ENCODE measurements at regions not wholly inside any gene's neighbourhood (a gene's known extent, or its start where the extent isn't known, plus 50 kb on each side); places are given as distances from the start of the nearest gene placed in this dataset.

DNA sequence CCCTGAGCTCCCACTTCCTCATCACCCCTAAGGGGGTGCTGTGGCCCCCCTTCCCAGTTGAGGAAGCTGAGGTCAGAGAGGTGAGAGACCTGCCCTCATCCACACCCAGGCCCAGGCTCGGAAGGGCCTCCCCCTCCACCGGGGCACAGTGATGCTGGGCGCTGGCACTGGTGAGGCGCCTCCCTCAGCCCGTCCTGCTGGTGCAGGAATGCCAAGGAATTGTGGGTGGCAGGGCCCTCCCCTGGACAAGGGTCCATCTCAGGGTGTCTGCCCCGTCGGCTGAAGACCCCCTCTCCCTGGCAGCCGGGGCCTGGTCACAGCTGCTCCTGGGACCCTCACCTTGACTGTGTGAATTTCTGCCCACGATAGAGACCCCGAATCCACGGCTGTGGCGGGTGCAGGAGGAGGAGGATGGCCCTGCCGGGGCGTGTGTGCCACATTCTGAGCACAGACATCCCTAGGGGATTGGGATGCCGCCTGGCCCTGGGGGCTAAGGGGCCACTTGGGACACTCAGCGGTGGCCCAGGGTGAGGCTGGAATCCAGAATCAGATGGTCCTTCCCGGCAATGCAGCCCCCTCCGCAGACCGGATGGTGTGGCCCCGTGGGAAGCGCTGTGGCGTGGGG lies 70.2 kb upstream of the GATA5 start:
- no peak for DNase-seq

DNA sequence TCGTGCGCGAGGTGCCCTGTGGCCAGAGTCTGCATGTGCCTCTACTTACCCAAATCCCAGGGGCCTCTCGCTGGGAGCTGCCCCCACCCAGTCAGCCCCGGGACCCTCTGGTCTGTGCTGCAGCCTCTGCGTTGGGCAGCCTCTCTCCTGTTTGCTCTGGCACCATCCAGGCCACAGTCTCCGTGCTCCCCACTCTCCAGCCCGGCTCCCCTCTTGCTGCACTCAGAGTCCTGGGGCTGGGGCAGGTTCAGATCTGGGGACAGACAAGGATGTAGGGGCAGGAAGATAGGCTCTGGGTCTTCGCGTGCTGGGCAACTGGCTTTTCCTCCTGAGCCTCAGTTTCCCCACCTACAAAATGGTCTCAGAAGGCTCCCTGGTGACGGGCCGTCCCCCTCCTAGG lies 70.8 kb upstream of the GATA5 start:
- DNase-seq: no peak

DNA sequence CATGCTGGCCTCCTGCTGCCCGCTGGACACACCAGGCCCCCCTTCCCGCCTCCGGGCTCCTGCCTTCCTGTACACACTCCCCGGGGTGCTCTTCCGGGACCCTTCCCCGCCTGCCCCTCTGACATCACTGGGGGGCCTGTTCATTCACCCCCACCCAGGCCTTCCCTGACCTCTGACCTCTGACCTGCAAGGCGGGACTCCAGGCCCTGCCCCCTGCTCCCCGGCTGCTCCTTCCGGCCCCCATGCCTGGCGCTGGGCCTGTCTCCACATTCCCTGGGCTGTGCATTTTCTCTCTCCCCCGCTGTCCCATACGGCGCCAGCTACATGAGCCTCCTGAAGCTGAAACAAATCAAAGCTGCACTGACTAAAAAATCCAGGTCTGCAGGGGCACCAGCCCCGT lies 71.6 kb upstream of the GATA5 start:
- DNase-seq: no peak

DNA sequence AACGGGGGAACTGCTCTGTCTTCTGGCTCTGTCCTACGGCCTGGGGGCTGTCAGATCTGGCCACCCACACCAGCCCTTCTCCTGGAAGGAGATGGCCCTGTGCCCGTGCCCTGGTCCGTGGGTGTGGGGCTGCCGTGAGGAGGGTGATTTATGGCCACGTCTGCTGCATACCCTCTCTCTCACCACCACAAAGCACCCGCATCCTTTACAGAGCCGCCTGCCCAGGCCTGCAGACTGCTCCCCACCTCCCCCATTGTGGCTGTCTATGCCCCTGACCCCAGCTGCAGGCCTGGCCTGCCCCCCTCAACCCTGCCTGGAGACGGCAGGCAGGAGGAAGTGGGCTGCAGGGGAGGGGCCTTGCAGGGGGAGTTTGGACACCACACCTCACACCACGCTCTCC lies 72.7 kb upstream of the GATA5 start:
- DNase-seq: no peak

DNA sequence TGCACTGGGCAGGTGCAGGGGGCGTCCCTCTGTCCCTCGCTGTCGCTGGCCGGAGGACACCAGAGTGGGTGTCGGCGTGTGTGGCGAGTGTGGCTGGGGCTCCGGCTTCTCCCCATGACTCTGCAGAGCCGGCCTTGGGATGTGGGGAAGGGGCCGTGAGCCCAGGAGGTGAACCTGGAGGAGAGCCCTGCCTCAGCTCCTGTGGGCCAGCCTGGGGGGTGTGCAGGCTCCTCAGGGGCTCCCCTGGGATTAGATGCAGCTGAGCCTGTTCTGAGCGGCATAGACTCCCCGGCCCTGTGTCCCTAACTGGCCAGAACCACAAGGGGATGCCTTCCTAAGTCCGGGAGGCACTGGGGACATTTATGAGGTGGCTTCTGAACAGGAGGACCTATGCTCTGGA lies 73.2 kb upstream of the GATA5 start:
- no peak for DNase-seq

DNA sequence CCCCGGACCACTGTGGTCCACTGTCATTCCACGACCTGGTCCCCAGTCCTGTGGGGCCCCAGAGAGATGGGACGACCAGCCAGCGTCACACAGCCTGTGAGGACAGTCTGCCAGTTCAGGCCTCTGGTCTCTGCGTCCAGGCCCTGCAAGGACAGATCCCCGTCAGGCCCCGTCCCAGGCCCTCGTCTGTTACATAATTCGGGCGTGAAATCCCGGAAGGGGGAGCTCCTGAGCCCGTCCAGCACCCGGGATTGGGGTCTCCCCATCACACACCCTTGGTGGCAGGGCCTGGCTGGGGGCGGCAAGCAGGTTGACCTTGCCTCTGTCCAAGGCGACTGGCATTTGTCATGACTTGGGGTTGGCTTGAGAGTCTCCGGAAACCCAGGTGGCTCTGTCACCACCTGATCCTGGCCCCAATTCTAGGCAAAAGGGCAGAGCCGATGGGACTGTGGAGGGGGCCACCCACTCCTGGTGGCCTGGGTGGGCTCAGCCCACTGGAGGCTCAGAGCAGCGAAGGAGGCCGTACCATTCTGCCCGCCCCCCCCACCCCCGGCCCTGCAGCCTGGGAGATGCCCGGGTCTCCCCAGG lies 73.8 kb upstream of the GATA5 start:
- DNase-seq: no peak

DNA sequence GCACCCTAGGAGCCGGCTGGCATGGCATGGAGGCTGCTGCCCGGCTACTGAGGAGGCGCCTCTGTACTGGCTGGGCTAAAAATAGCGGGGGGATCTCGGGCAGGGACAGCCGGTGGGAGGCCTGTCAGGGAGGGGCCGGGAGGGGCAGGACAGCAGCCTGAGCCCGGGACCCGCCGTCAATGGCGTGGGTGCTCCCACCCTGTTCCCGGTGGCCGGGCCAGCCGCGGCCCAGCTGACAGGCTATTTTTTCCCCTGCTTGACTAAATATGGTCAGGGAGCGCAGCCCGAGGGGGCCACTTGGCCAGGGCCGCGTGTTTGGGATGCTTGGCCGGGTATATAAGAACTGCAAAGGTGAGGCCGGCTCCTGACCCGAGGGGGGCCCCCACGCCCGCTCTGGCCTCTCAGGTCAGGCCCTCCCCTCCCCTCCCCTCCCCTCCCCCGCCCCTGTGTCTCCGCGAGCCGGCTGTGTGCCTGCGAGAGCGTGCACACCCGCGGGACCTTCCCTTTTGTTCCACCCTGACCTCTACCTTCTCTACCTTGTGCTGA lies 74.4 kb upstream of the GATA5 start:
- no peak for DNase-seq

DNA sequence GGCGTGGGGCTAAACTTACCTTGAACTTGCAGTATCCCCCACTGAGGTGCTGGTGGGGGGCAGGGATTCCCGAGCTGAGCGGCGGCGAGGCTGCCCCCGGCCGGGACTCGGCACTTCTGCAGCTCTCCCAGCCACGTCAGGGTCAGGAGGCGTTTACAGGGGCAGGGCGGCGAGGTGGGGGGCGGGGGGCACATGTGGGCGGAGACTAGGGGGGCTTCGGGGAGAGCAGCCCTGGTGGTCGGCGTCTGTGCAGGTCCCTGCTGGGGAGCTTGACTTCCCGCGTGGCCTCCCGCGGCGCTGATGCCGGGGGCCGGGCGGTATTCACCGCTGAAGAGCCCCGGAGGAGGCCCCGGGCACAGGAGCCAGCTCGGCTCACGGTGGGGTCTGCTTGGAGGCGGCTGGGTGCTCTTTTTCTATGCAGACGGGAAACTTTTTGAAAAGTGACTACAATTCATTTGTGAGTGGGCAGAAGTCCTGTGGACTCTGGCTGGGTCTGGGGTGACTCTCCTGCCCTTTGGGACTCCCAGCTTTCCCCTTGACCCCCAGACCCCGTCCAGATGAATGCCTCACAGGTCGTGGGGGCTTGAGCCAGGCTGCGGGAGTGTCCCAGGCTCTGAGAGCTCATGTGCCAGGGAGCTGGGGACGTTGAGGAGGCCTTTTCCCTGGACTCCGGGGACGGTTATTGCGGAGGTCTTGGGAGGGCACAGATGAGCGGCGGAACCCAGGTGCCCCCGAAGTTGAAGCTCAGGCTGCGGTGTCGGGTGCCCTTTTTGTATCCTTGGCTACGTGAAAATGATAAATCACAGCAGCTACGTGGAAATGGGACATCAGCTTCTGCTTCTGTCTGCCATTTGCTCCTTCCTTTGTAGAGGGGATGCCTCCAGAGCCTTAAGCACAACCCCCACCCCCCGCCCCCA lies 75.9 kb upstream of the GATA5 start:
- no peak for DNase-seq

DNA sequence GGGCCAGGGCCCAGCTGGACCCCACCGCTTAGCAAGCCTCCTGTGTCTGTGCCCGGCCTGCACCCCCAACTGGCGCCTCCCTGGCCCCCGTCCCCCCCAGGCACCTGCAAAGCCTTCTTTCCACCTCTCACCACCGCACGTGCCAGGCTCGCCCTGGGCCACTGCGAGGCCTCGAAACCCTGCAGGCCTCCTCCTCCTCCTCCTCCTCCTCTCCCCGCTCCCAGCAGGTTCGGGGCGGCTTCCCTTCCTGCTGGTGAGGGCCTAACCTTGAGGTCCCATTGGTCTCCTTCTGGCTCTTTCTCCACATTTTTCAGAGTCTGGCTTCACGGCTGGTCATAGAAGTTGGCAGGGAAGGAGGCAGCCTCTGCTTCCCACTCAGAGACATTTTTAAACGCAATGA lies 76.8 kb upstream of the GATA5 start:
- no peak for DNase-seq

DNA sequence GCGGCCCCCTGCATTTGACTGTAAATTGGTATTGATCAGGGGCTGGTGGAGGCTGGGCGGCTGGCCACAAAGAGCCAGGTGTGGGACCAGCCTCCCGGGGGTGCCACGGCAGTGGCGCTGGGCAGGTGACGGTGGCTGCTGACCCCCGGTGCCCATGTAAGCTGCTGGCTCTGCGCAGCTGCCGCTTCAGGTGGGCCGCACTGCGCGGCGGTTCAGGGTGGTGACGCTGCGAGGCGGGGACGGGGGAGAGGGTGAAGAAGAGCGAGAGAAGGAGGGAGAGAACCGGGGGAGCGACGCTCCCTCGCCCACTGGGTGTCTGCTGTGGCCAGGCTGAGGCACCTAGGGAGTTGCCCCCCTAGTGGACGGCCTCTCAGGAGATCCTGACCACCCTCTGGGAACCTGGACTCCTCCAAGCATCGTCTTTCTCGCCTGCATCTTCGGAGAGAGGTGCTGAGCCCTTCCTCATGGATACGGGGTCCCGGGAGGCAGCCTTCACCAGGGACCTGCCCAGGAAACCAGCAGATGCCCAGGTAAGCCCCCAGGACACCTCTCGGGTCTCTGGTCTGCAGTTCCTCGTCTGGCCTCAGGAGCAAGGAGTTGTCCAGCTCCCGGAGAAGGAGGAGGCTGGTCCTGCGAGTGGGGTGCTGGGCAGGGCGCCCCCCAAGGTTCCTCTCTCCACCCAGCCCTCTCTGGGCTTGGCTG lies 77.5 kb upstream of the GATA5 start:
- no peak for DNase-seq

DNA sequence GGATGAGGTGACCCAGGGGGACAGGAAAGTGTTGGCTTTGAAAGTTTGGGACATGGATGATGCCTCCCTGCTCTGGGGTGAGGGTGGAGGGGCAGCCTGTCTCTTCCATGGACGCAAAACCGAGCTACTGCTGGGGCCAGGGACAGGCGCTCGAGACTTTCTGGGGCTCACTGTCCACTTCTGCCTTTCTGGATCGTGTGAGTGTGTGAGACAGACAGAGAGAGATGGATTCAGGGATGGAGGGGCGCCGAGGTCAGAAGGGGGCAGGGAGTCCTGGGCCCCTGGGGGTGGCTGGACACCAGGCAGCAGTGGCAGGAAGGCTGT lies 78.0 kb upstream of the GATA5 start:
- DNase-seq: no peak

DNA sequence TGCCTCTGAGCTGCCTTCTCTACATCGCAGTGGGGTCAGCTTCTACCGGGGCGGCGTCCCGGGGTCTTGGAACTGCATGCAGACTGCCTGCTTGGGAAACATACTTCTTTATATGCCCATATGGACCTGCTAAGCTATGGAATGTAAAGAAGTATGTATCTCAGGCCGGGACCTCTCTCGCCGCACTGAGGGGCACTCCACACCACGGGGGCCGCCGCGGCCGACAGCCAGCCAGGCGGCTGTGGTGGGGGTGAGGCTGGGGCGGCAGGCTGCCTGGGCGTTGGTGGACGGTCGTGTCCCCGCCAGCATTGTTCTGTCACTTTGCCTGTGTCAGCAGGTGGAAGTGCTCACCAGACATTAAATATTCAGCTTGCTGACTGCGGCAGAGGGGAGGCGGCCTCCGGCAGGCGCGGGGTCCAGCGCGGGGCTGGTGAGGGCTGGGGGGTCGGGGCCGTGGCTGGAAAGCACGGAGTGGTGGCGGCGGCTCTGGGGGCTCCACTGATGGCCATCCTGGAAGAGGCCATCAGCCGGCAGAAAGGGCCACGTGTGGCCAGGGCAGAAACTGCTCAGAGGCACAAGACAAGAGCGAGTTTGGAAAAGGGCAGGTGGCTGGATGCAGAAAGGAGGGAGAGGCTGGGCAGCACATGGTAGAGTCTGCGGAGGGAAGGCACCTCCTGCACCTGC lies 78.6 kb upstream of the GATA5 start:
- no peak for DNase-seq

DNA sequence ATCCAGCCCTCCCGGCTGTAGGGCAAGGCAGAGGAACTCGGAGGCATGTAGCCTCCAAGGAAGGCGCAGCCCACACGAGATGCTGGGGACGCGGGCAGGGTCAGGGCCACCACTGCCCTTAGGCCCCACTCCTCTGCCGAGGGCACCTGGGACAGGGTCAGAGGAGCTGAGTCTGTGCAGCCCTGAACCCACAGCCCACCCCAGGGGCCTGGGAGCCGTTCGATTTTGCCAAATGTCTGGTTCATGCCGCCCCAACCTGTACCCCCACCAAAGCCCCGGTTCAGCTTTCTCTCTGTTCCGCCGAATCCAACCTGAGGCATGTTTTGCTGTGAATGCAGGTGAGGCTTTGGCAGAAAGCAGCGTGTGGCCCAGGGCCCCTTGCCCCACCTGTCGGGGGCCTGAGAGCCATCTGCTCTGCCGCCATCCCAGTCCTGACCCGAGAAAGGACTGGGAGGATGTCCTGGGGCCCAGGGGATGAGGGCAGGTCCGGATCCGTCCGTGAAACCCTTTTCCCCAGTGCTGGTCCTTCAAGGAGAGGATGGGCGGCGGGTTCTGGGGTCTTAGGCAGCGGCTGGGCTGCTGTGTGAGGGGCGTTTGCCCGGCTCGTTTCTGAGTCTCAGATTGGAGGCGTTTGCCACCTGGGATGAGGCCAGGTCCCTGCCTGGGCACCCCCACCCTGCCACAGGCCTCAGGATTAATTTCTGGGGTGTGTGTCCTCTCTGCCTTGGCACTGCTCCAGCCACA lies 79.3 kb upstream of the GATA5 start:
- DNase-seq: no peak

DNA sequence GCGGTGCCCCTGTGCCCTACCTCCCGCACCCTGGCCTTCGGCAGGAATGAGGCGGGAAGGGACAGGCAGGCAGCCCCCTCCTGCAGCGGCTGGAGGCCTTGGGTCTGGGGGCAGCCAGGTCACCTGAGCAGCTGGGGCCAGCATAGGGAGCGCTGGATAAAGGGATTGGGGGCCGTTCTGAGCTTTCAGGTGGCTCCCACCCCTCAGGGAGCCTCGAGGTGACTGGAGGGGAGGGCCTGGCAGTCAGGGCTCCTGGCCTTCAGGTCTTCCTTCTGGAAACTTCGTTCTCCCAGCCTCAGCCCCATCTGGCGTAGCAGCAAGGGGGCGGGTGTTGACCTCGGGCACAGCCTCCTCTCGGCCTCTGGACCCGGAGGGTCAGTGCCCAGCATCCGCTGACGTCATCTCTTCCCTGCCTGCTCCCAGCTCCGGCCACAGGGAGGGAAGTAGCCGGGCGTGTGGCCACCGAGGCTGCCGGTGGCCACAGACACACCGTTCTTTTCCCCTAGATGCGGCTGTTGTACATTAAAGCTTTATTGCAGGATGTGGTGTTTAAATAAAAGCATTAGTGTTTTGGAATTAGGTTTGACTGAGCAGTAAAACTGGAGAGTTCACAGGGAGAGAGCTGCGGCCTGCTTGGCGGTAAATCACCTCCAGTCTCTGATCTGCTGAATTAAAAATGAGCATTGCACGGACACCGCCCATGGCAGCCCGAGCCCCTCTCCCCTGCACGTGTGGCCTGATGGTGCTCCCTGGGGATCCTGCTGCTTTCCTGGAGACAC lies 80.0 kb upstream of the GATA5 start:
- no peak for DNase-seq

DNA sequence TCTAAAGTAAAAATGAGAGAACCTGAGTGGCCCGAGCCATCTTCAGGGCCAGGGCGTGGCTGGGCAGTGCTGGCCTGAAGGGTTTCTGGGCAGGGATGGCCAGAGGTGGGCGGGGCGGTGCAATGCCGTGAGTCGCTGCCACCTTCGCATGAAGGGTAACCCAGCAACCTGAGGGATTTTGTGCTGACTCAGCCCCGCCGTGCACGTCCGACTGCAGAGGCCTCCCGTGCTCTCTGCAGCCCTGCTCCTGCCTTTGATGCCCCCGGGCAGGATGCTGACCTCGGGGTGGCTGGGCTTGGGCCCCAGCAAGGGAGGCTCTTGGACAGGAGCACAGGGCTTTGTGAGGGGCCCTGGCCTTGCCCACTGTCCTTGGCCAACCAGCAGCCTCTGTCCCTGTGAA lies 81.7 kb upstream of the GATA5 start:
- DNase-seq: no peak

DNA sequence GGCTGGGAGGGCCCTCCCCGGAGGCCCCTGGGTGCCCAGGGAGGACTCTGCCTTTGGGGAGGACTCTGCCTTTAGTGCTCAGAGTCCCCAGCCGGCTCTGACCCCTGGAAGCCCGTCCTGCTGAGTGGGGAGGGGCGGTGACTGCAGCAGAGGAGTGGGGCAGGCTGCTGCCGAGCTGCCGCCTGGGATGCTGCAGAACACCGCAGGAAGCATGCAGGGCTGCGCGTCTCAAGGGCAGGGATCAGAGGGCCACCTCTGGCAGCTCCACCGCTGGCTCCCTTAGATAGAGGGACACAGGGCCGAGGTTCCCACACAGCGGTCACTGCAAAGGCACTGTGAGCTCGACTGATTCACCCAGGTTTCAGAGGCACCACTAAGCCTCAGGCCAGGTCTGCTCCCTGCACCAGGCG lies 82.2 kb upstream of the GATA5 start:
- no peak for DNase-seq

DNA sequence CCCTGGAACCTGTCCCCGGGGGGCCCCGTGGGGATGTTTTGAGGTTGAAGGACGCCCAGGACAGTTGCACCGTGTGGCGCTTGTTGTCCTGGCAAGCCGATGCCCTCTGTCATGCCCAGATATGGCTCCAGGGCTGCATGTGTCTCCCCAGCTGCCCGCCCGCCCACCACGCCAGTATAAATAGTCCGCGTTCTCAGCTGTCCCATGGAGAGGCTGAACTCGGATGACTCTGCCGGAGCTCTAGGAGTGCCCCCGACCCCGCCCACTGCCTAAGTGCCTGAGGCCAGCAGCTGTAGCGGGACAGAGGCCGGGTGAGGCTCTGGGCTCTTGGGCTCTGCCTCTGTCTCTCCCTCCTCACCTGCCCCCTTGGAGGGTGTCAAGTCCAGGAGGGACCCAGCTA lies 83.0 kb upstream of the GATA5 start:
- no peak for DNase-seq

DNA sequence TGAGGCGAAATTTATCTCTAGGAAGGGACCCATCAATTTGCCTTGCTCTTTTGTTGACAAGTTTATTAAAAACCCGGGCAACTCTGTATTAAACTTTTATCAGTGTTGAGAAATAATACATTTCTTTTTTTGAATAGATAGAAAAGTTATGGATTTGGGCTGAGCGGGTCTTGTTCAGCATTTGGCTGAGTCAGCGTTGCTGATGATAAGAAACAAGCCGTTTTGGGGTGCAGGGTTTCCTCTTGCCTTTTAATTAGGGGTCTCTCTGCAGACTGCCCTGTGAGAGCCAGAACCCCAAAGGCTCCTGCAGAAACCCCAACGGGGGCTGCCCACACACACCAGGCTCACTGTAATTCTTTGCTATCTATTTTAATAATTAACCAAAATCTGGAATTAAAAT lies 82.1 kb upstream of the SLCO4A1 start:
- DNase-seq: no peak

DNA sequence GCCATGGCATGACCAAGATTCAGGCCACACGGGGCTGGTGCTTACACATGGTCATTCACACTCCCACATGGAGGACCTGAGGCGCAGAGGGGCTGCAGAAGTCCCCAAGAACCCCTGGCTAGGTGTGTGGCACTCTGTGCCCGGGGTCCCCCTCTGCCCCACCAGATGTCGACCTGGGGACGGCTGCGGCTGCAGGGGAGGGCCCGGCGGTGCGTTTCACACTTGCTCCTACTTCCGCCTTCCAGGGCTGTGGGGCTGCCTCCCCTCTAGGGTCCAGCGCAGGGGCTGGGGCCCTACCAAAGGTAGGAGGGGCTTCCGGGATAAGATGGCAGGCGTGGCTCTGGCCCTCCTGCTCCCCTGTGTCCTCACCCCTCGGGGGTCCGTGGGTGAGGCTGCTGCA lies 81.1 kb upstream of the SLCO4A1 start:
- no peak for DNase-seq

DNA sequence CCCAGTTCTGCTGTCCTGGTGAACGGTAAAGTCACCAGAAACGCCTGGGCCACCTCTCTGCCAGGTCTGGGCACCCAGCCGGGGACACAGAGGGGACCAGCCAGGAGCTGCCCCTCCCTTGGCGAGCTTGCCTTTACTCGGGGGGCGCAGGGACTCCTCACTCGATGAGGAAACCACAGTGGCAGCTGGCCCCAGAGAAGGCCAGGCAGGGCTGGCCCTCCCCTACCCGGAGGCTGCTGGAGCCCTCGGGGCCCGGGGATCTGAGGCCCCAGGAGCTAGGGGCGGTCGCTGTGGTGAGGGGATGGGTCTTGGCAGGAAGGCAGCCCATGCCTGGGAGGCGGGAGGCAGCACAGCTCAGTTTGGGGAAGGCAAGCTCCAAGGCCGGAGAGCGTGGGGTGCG lies 80.4 kb upstream of the SLCO4A1 start:
- no peak for DNase-seq

DNA sequence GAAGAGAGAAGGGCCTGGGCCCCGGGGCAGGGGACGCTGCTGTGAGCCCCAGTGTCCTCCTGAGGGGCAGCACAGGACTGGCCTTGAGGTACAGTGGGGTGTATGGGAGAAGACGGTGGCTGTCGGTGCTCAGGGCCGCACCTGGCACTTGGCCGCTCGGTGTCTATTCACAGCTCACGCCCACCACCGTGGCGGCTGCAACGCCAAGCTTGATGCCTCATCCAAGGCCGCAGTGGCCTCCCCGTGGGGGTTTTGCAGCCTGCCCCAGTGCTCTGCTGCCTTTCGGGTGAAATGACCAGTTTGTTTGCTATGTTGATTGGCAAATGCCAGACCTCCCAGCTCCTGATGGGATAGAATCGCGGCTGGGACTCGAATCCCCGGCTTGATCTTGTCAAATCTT lies 79.5 kb upstream of the SLCO4A1 start:
- DNase-seq: no peak

All from fibroblast of upper back skin (primary cell).